ENCODE measurements at regions not wholly inside any gene's neighbourhood (a gene's known extent, or its start where the extent isn't known, plus 50 kb on each side); places are given as distances from the start of the nearest gene placed in this dataset.

DNA sequence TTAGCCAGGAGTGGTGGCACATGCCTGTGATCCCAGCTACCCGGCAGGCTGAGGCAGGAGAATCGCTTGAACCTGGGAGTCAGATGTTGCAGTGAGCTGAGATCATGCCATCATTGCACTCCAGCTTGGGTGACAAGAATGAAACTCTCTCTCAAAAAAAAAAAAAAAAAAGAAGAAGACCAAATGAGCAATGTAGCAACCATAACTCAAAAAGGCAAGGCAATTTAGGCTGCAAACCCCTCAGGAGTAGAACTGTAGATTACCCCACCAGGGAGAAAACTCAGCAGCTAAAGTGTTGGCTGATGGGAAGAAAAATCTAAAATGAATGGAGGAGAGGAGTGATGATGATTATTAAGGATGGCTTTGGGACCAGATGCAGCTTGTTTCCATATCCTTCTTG lies 256.7 kb upstream of the UBASH3B start:
- no peak for DNase-seq
- Histone ChIP-seq H3K27ac (no peak overlapping the region), H3K36me3 (replicated peaks) (no peaks in the 10 kb centered on the region), H3K27me3 (replicated peaks) (no peaks in the 10 kb centered on the region), H3K4me3 (ENCODE audit: low read depth, low read length) (no peak overlapping the region)
- in situ Hi-C loops (cut with HindIII; ENCODE audit: low pct_ligation_motif_present, low sequenced_read_pairs), result no loop called here
- TF ChIP-seq, protein P1, sequence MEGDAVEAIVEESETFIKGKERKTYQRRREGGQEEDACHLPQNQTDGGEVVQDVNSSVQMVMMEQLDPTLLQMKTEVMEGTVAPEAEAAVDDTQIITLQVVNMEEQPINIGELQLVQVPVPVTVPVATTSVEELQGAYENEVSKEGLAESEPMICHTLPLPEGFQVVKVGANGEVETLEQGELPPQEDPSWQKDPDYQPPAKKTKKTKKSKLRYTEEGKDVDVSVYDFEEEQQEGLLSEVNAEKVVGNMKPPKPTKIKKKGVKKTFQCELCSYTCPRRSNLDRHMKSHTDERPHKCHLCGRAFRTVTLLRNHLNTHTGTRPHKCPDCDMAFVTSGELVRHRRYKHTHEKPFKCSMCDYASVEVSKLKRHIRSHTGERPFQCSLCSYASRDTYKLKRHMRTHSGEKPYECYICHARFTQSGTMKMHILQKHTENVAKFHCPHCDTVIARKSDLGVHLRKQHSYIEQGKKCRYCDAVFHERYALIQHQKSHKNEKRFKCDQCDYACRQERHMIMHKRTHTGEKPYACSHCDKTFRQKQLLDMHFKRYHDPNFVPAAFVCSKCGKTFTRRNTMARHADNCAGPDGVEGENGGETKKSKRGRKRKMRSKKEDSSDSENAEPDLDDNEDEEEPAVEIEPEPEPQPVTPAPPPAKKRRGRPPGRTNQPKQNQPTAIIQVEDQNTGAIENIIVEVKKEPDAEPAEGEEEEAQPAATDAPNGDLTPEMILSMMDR (IDR thresholded peaks at IDR 0.05; ENCODE audit: low read depth, low read length, missing control alignments), result no peak

DNA sequence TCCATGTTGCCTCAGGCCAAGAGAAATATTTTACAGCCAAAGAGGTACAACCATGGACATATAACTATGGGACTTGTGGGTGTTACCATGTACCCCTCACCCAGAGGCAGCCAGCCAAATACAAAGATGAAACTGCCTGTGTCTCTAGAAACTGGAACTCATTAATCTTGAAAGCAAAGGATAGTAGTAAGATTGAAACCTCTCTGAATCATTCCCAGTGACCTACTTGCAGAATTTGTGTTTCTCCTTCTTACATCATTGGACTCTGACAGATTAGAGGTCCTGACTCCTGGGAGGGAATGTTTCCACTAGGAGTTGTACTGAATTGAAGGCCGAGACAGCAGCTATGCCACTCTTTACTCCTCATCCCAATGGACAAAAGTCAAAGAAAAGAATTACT lies 257.4 kb upstream of the UBASH3B start:
- H3K4me3 ChIP-seq (ENCODE audit: low read depth, low read length), result no peak overlapping the region
- DNase-seq, result no peak
- no peak overlapping the region for H3K27ac ChIP-seq
- TF ChIP-seq, protein P1 (IDR thresholded peaks at IDR 0.05; ENCODE audit: low read depth, low read length, missing control alignments), result no peak
- no peaks in the 10 kb centered on the region for H3K27me3 ChIP-seq (replicated peaks)
- no peaks in the 10 kb centered on the region for H3K36me3 ChIP-seq (replicated peaks)
- in situ Hi-C loops (cut with HindIII; ENCODE audit: low pct_ligation_motif_present, low sequenced_read_pairs), result no loop called here

- TF ChIP-seq, protein P1 (IDR thresholded peaks at IDR 0.05; ENCODE audit: low read depth, low read length, missing control alignments), result no peak
- no peaks in the 10 kb centered on the region for H3K36me3 ChIP-seq (replicated peaks)
- H3K4me3 ChIP-seq (ENCODE audit: low read depth, low read length), result no peak overlapping the region
- in situ Hi-C loops (cut with HindIII; ENCODE audit: low pct_ligation_motif_present, low sequenced_read_pairs), result no loop called here
- H3K27me3 ChIP-seq (replicated peaks), result no peaks in the 10 kb centered on the region
- no peak overlapping the region for H3K27ac ChIP-seq
- no peak for DNase-seq
These were observed 260.2 kb upstream of the UBASH3B start for GRCh38 chr11:122395282-122395681.

DNA sequence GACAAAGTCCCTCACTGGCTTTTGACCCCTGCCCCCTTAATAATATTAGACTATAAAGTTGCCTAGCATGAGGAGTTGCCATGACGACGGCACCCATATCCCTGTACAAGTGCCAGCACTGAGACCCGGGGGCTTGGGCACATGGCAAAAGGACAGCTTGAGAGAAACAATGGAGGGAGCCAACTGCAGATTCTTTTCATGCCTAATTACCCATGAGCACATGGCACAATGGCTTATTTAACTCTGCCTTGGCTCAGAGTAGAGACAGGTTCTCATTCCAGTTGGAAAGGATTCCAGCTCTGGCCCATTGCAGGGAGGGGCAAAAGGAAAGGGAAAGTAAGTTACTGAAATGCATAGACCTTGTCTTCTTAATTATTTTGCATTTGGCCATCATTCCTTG lies 261.2 kb upstream of the UBASH3B start:
- in situ Hi-C loops (cut with HindIII; ENCODE audit: low pct_ligation_motif_present, low sequenced_read_pairs), result no loop called here
- Histone ChIP-seq H3K27me3 (replicated peaks) (no peaks in the 10 kb centered on the region), H3K36me3 (replicated peaks) (no peaks in the 10 kb centered on the region), H3K4me3 (ENCODE audit: low read depth, low read length) (no peak overlapping the region), H3K27ac (no peak overlapping the region)
- TF ChIP-seq, protein P1 (IDR thresholded peaks at IDR 0.05; ENCODE audit: low read depth, low read length, missing control alignments), result no peak
- DNase-seq, result no peak

DNA sequence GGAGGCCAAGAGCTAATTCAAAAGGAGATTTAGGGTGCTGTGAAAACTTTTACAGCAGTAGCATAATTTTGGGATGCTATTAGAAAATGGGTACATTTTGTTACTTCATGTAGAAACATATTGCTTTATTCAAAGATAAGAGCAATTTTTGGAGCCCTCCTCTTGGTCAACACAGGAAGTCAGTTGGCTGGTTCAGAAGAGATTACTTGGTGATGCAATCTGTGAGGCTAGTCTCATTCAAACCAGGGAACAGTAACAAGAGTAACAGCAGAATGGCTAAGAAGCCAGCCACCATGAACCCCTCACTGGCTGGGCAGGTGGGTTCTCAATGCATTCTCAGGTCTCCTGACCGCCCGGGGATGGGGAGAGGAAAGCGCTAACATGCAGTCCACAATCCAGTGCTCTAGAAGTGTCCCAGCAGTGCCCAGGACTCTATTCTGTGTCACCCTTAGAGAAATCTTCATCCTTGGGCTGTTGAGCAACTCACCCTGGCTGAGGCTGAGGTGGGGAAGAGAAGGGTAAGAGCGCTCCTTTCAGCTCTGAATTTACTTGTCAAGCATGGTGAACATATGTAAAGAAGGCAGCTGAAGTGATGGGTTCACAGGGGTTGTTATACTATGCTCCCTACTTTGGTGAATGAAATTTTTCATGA lies 262.2 kb upstream of the UBASH3B start:
- no peak overlapping the region for H3K4me3 ChIP-seq (ENCODE audit: low read depth, low read length)
- in situ Hi-C loops (cut with HindIII; ENCODE audit: low pct_ligation_motif_present, low sequenced_read_pairs), result no loop called here
- no peak for DNase-seq

More for the DNA sequence above, 262.2 kb upstream of the UBASH3B start:
- Histone ChIP-seq H3K27me3 (replicated peaks) (no peaks in the 10 kb centered on the region), H3K36me3 (replicated peaks) (no peaks in the 10 kb centered on the region), H3K27ac (no peak overlapping the region)
- TF ChIP-seq, protein P1 (IDR thresholded peaks at IDR 0.05; ENCODE audit: low read depth, low read length, missing control alignments), result no peak
